ENCODE measurements at regions not wholly inside any gene's neighbourhood (a gene's known extent, or its start where the extent isn't known, plus 50 kb on each side); places are given as distances from the start of the nearest gene placed in this dataset.

DNA sequence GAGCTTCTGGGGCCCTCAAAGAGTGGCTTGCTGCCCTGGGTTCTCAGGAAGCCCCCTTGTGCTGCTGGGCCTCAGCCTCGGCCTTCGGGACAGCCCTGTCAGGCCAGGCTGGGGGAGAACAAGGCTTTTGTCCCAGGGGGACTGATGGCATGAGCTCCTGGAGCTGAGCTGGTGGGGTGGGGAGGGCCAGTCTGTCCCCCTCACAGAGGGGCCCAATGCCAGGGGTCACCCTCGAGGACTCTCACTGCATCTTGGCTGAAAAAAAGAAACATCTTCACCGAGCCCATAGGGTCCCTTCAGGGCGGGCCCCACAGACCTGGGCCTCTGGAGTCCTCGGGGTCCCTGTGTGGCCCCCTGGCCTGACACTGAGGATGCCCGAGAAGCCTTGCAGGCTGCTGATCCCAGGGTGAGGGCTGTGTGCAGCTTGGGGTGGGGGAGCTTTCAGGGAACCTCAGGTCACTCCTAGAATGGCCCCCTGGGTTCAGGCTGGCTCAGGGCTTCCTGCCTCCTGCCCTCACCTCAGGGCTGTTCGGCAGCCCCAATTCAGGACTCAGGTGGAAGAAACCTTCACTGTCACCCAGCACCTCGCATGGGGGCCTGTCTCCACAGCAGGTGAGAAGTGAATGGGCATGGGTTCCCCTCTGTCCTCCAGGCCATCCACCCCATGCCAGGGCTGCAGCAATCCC, 90.5 kb downstream of the TNFRSF13B start:
- no peak overlapping the region for H3K4me3 Mint-ChIP-seq
- H3K36me3 Mint-ChIP-seq (ENCODE audit: low read depth), result no peaks in the 10 kb centered on the region
- H3K27me3 Mint-ChIP-seq (ENCODE audit: low read depth), result peaks cover 4% of the 10 kb centered on the region
- peaks cover 6% of the 10 kb centered on the region for H3K9me3 Mint-ChIP-seq
- no peaks in the 10 kb centered on the region for H3K4me1 Mint-ChIP-seq
- H3K27ac Mint-ChIP-seq, result no peak overlapping the region
- TF ChIP-seq, protein P1, sequence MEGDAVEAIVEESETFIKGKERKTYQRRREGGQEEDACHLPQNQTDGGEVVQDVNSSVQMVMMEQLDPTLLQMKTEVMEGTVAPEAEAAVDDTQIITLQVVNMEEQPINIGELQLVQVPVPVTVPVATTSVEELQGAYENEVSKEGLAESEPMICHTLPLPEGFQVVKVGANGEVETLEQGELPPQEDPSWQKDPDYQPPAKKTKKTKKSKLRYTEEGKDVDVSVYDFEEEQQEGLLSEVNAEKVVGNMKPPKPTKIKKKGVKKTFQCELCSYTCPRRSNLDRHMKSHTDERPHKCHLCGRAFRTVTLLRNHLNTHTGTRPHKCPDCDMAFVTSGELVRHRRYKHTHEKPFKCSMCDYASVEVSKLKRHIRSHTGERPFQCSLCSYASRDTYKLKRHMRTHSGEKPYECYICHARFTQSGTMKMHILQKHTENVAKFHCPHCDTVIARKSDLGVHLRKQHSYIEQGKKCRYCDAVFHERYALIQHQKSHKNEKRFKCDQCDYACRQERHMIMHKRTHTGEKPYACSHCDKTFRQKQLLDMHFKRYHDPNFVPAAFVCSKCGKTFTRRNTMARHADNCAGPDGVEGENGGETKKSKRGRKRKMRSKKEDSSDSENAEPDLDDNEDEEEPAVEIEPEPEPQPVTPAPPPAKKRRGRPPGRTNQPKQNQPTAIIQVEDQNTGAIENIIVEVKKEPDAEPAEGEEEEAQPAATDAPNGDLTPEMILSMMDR (IDR thresholded peaks at IDR 0.05; ENCODE audit: unreplicated experiment in 3 of 3), result no peak

DNA sequence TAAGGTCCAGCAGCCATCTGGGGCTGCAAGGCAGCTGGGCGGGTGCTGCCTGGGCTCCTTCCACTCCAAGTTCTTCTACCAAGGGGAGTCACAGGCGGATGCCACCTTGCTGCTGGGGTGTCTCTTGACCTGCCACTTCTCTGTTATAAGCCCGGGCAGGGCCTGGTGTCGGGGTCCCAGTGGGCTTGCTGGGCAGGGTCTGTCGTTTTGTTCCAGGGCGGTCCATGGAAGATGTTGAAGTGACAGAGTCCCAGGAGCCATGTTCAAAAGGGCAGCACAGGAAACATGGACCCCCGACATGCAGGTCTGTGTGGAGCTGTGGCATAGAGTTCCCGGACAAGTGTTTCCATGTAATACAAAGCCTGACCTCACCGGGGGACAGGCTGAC, 91.1 kb downstream of the TNFRSF13B start:
- Mint-ChIP-seq H3K27ac (no peak overlapping the region), H3K4me3 (no peak overlapping the region), H3K9me3 (peaks cover 6% of the 10 kb centered on the region), H3K36me3 (ENCODE audit: low read depth) (no peaks in the 10 kb centered on the region), H3K4me1 (no peaks in the 10 kb centered on the region), H3K27me3 (ENCODE audit: low read depth) (peaks cover 4% of the 10 kb centered on the region)
- TF ChIP-seq, protein P1 (IDR thresholded peaks at IDR 0.05; ENCODE audit: unreplicated experiment in 3 of 3), result no peak

DNA sequence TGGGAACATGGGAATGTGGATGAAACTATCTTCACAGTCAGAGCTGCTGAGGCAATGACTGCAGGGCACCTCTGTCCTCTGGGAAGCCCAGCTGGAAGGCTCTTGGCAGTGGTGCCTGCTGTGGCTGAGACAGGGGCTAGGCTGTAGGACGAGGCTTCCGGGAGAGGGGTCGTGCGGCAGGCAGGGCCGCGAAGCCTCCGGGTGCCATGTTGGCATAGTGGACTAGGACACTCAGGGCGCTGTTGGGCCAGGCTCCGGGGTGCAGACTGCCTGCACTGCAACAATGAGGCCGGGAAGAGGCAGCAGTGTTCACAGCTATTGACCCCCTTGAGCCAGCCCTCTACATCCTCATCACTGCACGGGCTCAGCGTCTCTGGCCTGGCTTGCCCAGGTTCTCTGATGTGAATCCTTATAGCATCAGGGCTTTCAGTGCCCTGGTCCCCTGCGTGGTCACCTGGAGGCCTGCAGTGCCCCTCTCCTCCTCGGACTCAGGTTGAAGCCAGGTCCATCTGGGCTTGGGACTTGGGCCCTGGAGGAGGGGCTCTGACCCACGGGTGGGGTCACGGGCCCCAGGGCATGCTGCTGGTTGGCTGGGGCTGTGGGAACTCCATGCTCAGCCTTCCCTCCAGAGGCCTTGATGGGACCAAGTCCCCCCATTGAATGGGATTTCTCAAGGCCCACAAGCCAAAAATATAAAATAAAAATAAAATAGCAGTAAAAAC, 91.6 kb downstream of the TNFRSF13B start:
- Mint-ChIP-seq H3K27me3 (ENCODE audit: low read depth) (peaks cover 4% of the 10 kb centered on the region), H3K36me3 (ENCODE audit: low read depth) (no peaks in the 10 kb centered on the region), H3K9me3 (peaks cover 6% of the 10 kb centered on the region), H3K4me3 (no peak overlapping the region), H3K4me1 (no peaks in the 10 kb centered on the region), H3K27ac (no peak overlapping the region)
- TF ChIP-seq, protein P1 (IDR thresholded peaks at IDR 0.05; ENCODE audit: unreplicated experiment in 3 of 3), result no peak

DNA sequence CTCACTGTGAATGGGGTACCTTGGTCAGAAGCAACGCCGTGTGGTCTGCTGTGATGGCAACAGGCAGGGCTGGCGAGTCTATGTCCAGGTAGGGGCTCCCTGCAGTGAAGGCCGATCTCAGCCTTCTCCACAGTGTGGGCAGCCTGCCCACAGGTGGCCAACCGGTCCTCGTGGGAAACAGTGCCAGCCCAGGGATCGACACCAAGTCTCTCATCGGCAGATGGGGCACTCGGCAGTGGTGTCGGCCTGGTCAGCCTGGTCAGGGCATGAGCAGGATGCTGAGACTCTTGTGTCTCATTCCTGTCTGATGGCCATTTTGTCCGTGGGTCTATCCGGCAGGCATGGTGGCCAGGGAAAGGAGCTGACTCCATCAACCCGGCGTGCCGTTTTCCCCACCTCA, 92.2 kb downstream of the TNFRSF13B start:
- Mint-ChIP-seq H3K9me3 (peaks cover 6% of the 10 kb centered on the region), H3K4me3 (no peak overlapping the region), H3K4me1 (peaks cover 2% of the 10 kb centered on the region), H3K27ac (no peak overlapping the region), H3K36me3 (ENCODE audit: low read depth) (no peaks in the 10 kb centered on the region), H3K27me3 (ENCODE audit: low read depth) (peaks cover 7% of the 10 kb centered on the region)
- TF ChIP-seq, protein P1 (IDR thresholded peaks at IDR 0.05; ENCODE audit: unreplicated experiment in 3 of 3), result no peak

DNA sequence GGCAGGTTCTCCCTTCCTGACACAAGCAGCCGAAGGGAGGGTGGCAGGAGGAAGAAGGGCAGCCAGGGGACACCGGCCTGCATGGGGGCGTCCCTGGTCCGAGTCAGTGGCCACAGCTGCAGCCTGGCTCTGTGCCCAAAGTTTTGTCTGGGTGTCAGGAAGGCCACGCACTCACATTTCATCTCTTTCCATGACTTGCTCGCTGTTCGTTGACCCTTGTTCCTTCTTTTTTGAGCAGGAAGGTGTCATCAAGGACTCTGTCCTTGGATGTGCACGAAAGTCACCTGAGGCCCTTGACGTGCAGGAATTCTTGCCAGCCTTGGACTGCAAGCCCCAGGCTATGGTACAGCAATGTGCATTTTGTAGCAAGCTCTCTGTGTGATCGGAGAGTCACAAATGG, 93.3 kb downstream of the TNFRSF13B start:
- Mint-ChIP-seq H3K27ac (no peak overlapping the region), H3K9me3 (peaks cover 6% of the 10 kb centered on the region), H3K27me3 (ENCODE audit: low read depth) (peaks cover 11% of the 10 kb centered on the region), H3K36me3 (ENCODE audit: low read depth) (no peaks in the 10 kb centered on the region), H3K4me3 (no peak overlapping the region), H3K4me1 (peaks cover 6% of the 10 kb centered on the region)
- TF ChIP-seq, protein P1 (IDR thresholded peaks at IDR 0.05; ENCODE audit: unreplicated experiment in 3 of 3), result no peak

DNA sequence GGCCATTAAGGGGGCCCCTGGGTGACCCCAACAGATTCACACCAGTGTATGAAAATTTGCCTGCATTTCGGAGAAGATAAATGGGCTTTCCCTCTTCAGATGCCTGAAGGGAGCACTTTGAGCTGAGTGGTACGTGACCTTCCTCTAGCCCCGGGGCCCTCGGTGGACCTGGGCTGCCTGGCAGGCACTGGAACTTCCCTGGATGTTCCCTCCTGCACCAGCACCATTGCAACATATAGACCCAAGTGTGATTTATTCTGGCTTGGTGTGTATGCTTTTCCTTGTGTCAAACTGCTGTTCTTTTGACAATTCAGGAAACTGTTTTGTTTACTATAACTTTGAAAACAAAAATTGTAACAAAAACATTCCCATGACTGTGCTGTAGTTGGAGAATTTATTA, 93.8 kb downstream of the TNFRSF13B start:
- TF ChIP-seq, protein P1 (IDR thresholded peaks at IDR 0.05; ENCODE audit: unreplicated experiment in 3 of 3), result no peak
- H3K4me3 Mint-ChIP-seq, result no peak overlapping the region
- peaks cover 6% of the 10 kb centered on the region for H3K4me1 Mint-ChIP-seq
- H3K27me3 Mint-ChIP-seq (ENCODE audit: low read depth), result peaks cover 11% of the 10 kb centered on the region
- no peak overlapping the region for H3K27ac Mint-ChIP-seq
- peaks cover 6% of the 10 kb centered on the region for H3K9me3 Mint-ChIP-seq
- H3K36me3 Mint-ChIP-seq (ENCODE audit: low read depth), result no peaks in the 10 kb centered on the region
